Upper lobe of right lung (tissue), 1 donor: ENCODE measurements at regions not wholly inside any gene's neighbourhood (a gene's known extent, or its start where the extent isn't known, plus 50 kb on each side); places are given as distances from the start of the nearest gene placed in this dataset.
A peak's percentile ranks its signal among the peaks of the same experiment; 100 is the strongest.

Experiments
- ATAC-seq: fragments of 200-7000 bp; cut with Tn5 transposase; one replicate; pipeline ENCODE4 v1.9.1; 2020; ENCODE audit warnings: mild to moderate bottlenecking, moderate library complexity
- DNase-seq: peaks from one replicate; pipeline ENCODE4 v3.0.0-alpha.2; 2020
- H3K27ac ChIP-seq: fragments of 200-600 bp; one replicate; pipeline ENCODE4 v1.8.0; 2022
- H3K27me3 ChIP-seq: fragments of 200-600 bp; one replicate; pipeline ENCODE4 v1.8.0; 2022; ENCODE audit warnings: mild to moderate bottlenecking
- H3K36me3 ChIP-seq: fragments of 200-600 bp; one replicate; pipeline ENCODE4 v1.8.0; 2022
- H3K4me1 ChIP-seq: fragments of 200-600 bp; one replicate; pipeline ENCODE4 v1.8.0; 2022
- H3K4me3 ChIP-seq: fragments of 200-600 bp; one replicate; pipeline ENCODE4 v1.8.0; 2022; ENCODE audit warnings: mild to moderate bottlenecking
- H3K9me3 ChIP-seq: fragments of 200-600 bp; one replicate; pipeline ENCODE4 v1.8.0; 2022
- CTCF ChIP-seq: fragments of 200-600 bp; IDR thresholded peaks from one replicate; pipeline ENCODE4 v1.8.0; 2022; ENCODE audit warnings: antibody characterized with exemption
- intact Hi-C: fragments of 100-400 bp; cut with DNase I; formaldehyde crosslinking; loops from one replicate; pipeline ENCODE4 v1.11.0; 2022
- donor health status: DM: no; HTN: yes; CAD: no; lungs with severe emphysema.

GRCh38 chr3:145801696-145802095, 359.3 kb downstream of the PLOD2 start:
- no peaks in the 10 kb centered on the region for H3K4me1 ChIP-seq
- ATAC-seq = no peak
- intact Hi-C loops = no loop called here

GRCh38 chr3:145807990-145808389, 353.0 kb downstream of the PLOD2 start:
- TF ChIP-seq CTCF = peak; percentile 12
- H3K27me3 ChIP-seq = no peaks in the 10 kb centered on the region
- H3K4me3 ChIP-seq = no peak overlapping the region
- no peaks in the 10 kb centered on the region for H3K9me3 ChIP-seq
- intact Hi-C loops = no loop called here
- H3K36me3 ChIP-seq = no peaks in the 10 kb centered on the region
- no peak for DNase-seq
- no peak for ATAC-seq
- H3K27ac ChIP-seq = no peak overlapping the region
- H3K4me1 ChIP-seq = no peaks in the 10 kb centered on the region

More at GRCh38 chr3:145801696-145802095, 359.3 kb downstream of the PLOD2 start:
- Histone ChIP-seq H3K27ac (no peak overlapping the region), H3K4me3 (no peak overlapping the region), H3K36me3 (no peaks in the 10 kb centered on the region), H3K9me3 (no peaks in the 10 kb centered on the region), H3K27me3 (no peaks in the 10 kb centered on the region)
- TF ChIP-seq CTCF = no peak
- no peak for DNase-seq

- intact Hi-C loops = no loop called here
These were observed 348.6 kb downstream of the PLOD2 start for GRCh38 chr3:145812391-145812790.

GRCh38 chr3:145815707-145816413, 345.1 kb downstream of the PLOD2 start:
- DNase-seq = no peak
- Histone ChIP-seq H3K27me3 (no peaks in the 10 kb centered on the region), H3K27ac (no peak overlapping the region), H3K4me3 (no peak overlapping the region), H3K4me1 (no peaks in the 10 kb centered on the region), H3K36me3 (no peaks in the 10 kb centered on the region), H3K9me3 (no peaks in the 10 kb centered on the region)
- no peak for ATAC-seq
- no peak for TF ChIP-seq CTCF
- intact Hi-C loops = no loop called here

More at GRCh38 chr3:145812391-145812790, 348.6 kb downstream of the PLOD2 start:
- no peak for TF ChIP-seq CTCF
- H3K36me3 ChIP-seq = no peaks in the 10 kb centered on the region
- H3K4me3 ChIP-seq = no peak overlapping the region
- no peaks in the 10 kb centered on the region for H3K9me3 ChIP-seq
- DNase-seq (no peak), ATAC-seq (no peak)
- no peak overlapping the region for H3K27ac ChIP-seq
- no peaks in the 10 kb centered on the region for H3K4me1 ChIP-seq
- H3K27me3 ChIP-seq = no peaks in the 10 kb centered on the region

GRCh38 chr3:145817870-145818483, 343.0 kb downstream of the PLOD2 start:
- Histone ChIP-seq H3K36me3 (no peaks in the 10 kb centered on the region), H3K27me3 (no peaks in the 10 kb centered on the region), H3K27ac (no peak overlapping the region), H3K4me3 (no peak overlapping the region), H3K9me3 (no peaks in the 10 kb centered on the region), H3K4me1 (no peaks in the 10 kb centered on the region)
- intact Hi-C loops = no loop called here
- TF ChIP-seq CTCF = no peak
- DNase-seq (no peak), ATAC-seq (no peak)
